Thymus (tissue), 11 donors: ENCODE measurements at regions not wholly inside any gene's neighbourhood (a gene's known extent, or its start where the extent isn't known, plus 50 kb on each side); places are given as distances from the start of the nearest gene placed in this dataset.

Source experiments
- DNase-seq, 9 donors: peaks; one replicate each; pipeline ENCODE4 v3.0.0-alpha.2; 2013; ENCODE audit warnings: low spot score in 9 of 9, low read depth in 6 of 9, missing footprints in 1 of 9
- H3K27ac ChIP-seq, 2 donors: one replicate each; pipeline ENCODE4 v1.5.1; 2013; ENCODE audit warnings: control low read depth in 1 of 2, low read depth in 1 of 2, low read length in 1 of 2, mild to moderate bottlenecking in 1 of 2, moderate library complexity in 1 of 2
- H3K27me3 ChIP-seq, 2 donors: one replicate each; pipeline ENCODE4 v1.5.1; 2013; ENCODE audit warnings: low read length in 1 of 2; ENCODE audit not compliant: control insufficient read depth in 2 of 2, insufficient read depth in 1 of 2
- H3K36me3 ChIP-seq, 2 donors: one replicate each; pipeline ENCODE4 v1.5.1; 2013; ENCODE audit warnings: low read length in 1 of 2, mild to moderate bottlenecking in 1 of 2, moderate library complexity in 1 of 2; ENCODE audit not compliant: control insufficient read depth in 2 of 2, insufficient read depth in 2 of 2
- H3K4me1 ChIP-seq, 2 donors: one replicate each; pipeline ENCODE4 v1.5.1; 2013; ENCODE audit warnings: low read length in 2 of 2; ENCODE audit not compliant: control insufficient read depth in 2 of 2, insufficient read depth in 2 of 2
- H3K4me3 ChIP-seq, 2 donors: one replicate each; pipeline ENCODE4 v1.5.1; 2013; ENCODE audit warnings: low read length in 2 of 2, control low read depth in 1 of 2, mild to moderate bottlenecking in 1 of 2
- H3K9me3 ChIP-seq, 2 donors: one replicate each; pipeline ENCODE4 v1.5.1; 2013; ENCODE audit warnings: low read length in 1 of 2, mild to moderate bottlenecking in 1 of 2; ENCODE audit not compliant: control insufficient read depth in 2 of 2, insufficient read depth in 1 of 2
- WGBS: extraction: QIAGEN DNeasy Blood & Tissue Kit; methylation state at CpG from one replicate; pipeline ENCODE4 v1.1.7; 2013; 5-methylcytosine and 5-hydroxymethylcytosine counted together
- donor health status: healthy.

- no peaks in the 10 kb centered on the region for H3K4me1 ChIP-seq
- H3K9me3 ChIP-seq, result no peaks in the 10 kb centered on the region
- WGBS, result 89% methylated on average over 8 of the region's 8 CpGs
- H3K36me3 ChIP-seq, result no peaks in the 10 kb centered on the region
- H3K27ac ChIP-seq, result no peak overlapping the region
- DNase-seq, result no peak
- H3K4me3 ChIP-seq, result no peak overlapping the region
- peaks cover 0 to 14% of the 10 kb centered on the region in 2 donors for H3K27me3 ChIP-seq
These were observed 72.9 kb upstream of the IRS2 start for GRCh38 chr13:109859216-109859835.

- Histone ChIP-seq H3K4me1 (no peaks in the 10 kb centered on the region), H3K27me3 (peaks cover 0 to 11% of the 10 kb centered on the region in 2 donors), H3K9me3 (no peaks in the 10 kb centered on the region), H3K4me3 (no peak overlapping the region), H3K36me3 (no peaks in the 10 kb centered on the region), H3K27ac (no peak overlapping the region)
- no peak for DNase-seq
- 90% methylated on average over 7 of the region's 7 CpGs for WGBS
These were observed 71.9 kb upstream of the IRS2 start for GRCh38 chr13:109858319-109858718.

GRCh38 chr13:109857803-109858202 lies 71.4 kb upstream of the IRS2 start:
- Histone ChIP-seq H3K4me3 (no peak overlapping the region), H3K27ac (no peak overlapping the region), H3K9me3 (no peaks in the 10 kb centered on the region), H3K36me3 (no peaks in the 10 kb centered on the region), H3K27me3 (peaks cover 0 to 8% of the 10 kb centered on the region in 2 donors), H3K4me1 (no peaks in the 10 kb centered on the region)
- WGBS, result 80% methylated on average over 7 of the region's 7 CpGs
- no peak for DNase-seq

DNA sequence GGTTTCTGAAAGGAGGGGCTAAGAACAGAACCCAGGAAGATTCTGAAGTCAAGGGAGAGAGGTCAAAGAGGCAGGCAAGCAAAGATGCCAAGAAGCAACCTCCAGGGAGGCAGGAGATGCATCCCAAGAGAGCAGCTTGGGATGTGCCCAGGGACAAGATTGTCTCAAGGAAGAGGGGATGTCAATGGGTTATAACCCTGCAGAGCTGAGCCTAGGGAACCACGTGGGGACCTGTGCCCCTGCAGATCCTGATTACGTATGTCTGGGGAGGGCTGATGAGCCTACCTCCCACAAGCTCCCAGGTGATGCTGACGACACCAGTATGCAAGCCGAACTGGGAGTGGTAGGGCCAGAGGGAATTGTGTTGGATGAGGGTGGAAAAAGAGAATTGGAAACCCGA lies 70.9 kb upstream of the IRS2 start:
- peaks cover 0 to 8% of the 10 kb centered on the region in 2 donors for H3K27me3 ChIP-seq
- no peaks in the 10 kb centered on the region for H3K36me3 ChIP-seq
- no peaks in the 10 kb centered on the region for H3K9me3 ChIP-seq
- WGBS, result 80% methylated on average over 5 of the region's 5 CpGs
- no peaks in the 10 kb centered on the region for H3K4me1 ChIP-seq
- H3K4me3 ChIP-seq, result no peak overlapping the region
- no peak overlapping the region for H3K27ac ChIP-seq
- no peak for DNase-seq

DNA sequence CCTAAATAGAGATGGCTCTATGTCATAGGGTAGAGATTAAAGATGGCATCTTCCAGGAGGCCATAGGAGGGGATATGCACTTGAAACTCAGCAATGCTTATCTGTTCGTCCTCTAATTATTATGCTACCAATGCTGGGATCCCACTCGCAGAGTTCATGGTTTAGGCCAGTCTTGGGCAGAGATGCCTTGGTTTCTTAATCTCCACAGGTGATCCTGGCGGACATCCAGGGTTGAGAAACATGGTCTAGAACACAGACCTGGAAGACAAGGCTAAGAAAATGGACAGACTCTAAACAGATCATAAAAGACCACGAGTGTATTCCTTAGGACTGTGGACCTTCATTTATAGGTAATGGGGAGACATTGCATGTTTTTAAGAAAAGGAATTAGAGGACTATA lies 70.0 kb upstream of the IRS2 start:
- Histone ChIP-seq H3K4me1 (no peaks in the 10 kb centered on the region), H3K4me3 (no peak overlapping the region), H3K27ac (no peak overlapping the region), H3K27me3 (peaks cover 0 to 5% of the 10 kb centered on the region in 2 donors), H3K9me3 (no peaks in the 10 kb centered on the region), H3K36me3 (no peaks in the 10 kb centered on the region)
- 91% methylated on average over 4 of the region's 4 CpGs for WGBS
- no peak for DNase-seq

DNA sequence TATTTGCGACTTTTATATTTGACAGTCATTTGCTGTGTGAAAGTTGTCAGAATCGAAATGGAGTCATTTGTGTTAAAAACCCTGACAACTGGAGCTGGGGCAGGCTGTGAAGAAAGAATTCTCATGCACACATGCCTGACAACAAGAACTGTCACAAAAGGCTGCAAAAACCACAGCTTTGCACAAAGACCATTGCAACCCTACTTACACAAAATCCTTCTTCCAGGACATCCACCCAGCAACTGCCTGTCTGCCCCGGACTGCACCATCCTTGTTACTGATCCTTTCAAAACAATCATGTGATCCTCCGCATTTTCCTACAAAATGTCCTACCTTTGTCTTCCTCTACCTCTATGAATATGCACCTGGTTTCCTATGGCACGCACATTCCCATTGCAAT lies 66.8 kb upstream of the IRS2 start:
- H3K9me3 ChIP-seq, result no peaks in the 10 kb centered on the region
- H3K36me3 ChIP-seq, result no peaks in the 10 kb centered on the region
- 90% methylated on average over 5 of the region's 5 CpGs for WGBS
- no peak overlapping the region for H3K27ac ChIP-seq
- no peak for DNase-seq
- no peaks in the 10 kb centered on the region for H3K27me3 ChIP-seq
- no peaks in the 10 kb centered on the region for H3K4me1 ChIP-seq
- H3K4me3 ChIP-seq, result no peak overlapping the region

DNA sequence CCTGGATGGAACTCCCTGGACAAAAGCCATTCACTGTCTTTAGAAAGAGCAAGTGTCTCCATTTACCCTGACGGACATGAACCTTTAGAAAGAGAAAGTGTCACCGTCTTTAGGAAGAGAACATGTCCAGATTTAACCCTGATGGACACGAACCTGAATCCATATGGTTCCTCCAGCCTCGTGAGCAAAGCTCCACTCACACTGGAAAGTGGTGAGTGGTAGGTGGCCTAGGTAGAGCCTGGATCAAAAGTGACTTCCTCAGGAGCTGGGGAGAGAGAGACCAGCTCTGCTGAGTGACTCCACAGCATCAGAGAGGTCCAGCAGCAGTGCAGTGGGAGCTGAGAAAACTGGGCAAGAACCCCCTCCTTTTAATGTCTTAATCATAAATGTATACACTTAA lies 59.8 kb upstream of the IRS2 start:
- no peaks in the 10 kb centered on the region for H3K27me3 ChIP-seq
- H3K36me3 ChIP-seq, result no peaks in the 10 kb centered on the region
- WGBS, result 89% methylated on average over 4 of the region's 4 CpGs
- H3K9me3 ChIP-seq, result no peaks in the 10 kb centered on the region
- no peak overlapping the region for H3K4me3 ChIP-seq
- no peaks in the 10 kb centered on the region for H3K4me1 ChIP-seq
- no peak for DNase-seq
- no peak overlapping the region for H3K27ac ChIP-seq

DNA sequence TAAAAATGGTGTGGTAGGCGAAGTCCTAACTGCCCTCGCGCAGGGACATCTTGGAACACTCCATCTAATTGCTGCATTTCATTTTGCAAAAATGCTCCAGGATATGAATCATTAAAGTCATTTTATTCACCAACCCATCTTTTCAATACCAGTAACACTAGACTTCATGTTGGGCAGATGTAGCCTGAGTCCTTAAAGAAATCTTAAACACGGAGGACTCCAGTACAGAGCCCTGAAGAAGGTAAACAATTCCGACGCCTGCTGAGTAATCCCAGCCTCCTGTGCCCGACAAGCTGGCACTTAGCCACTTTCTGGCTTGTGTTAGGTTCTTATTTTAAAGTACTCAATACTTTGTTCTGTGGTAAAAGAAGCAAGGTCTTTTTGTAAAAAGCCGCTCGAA lies 58.0 kb upstream of the IRS2 start:
- 92% methylated on average over 9 of the region's 9 CpGs for WGBS
- Histone ChIP-seq H3K27me3 (peaks cover 0 to 4% of the 10 kb centered on the region in 2 donors), H3K36me3 (no peaks in the 10 kb centered on the region), H3K9me3 (no peaks in the 10 kb centered on the region), H3K4me1 (no peaks in the 10 kb centered on the region), H3K27ac (no peak overlapping the region), H3K4me3 (no peak overlapping the region)
- no peak for DNase-seq

GRCh38 chr13:109843695-109844094 lies 57.3 kb upstream of the IRS2 start:
- 94% methylated on average over 8 of the region's 8 CpGs for WGBS
- Histone ChIP-seq H3K36me3 (no peaks in the 10 kb centered on the region), H3K4me3 (no peak overlapping the region), H3K27me3 (peaks cover 0 to 4% of the 10 kb centered on the region in 2 donors), H3K4me1 (no peaks in the 10 kb centered on the region), H3K27ac (no peak overlapping the region), H3K9me3 (no peaks in the 10 kb centered on the region)
- DNase-seq, result no peak
